Stimulated activated CD4-positive, alpha-beta T cell treated with anti-CD3 and anti-CD28 coated beads, Interleukin-15, amount 100 ng/mL, for 24 hours (primary cell): ENCODE measurements at regions not wholly inside any gene's neighbourhood (a gene's known extent, or its start where the extent isn't known, plus 50 kb on each side); places are given as distances from the start of the nearest gene placed in this dataset.
"Not testable (repeated sequence)": the region's sequence is repeated elsewhere in the genome, so short reads cannot be mapped to it uniquely, and the experiment has no call there.

Experiments used
- DNase-seq: peaks from one replicate; pipeline ENCODE4 v3.0.0-alpha.2; 2020

DNA sequence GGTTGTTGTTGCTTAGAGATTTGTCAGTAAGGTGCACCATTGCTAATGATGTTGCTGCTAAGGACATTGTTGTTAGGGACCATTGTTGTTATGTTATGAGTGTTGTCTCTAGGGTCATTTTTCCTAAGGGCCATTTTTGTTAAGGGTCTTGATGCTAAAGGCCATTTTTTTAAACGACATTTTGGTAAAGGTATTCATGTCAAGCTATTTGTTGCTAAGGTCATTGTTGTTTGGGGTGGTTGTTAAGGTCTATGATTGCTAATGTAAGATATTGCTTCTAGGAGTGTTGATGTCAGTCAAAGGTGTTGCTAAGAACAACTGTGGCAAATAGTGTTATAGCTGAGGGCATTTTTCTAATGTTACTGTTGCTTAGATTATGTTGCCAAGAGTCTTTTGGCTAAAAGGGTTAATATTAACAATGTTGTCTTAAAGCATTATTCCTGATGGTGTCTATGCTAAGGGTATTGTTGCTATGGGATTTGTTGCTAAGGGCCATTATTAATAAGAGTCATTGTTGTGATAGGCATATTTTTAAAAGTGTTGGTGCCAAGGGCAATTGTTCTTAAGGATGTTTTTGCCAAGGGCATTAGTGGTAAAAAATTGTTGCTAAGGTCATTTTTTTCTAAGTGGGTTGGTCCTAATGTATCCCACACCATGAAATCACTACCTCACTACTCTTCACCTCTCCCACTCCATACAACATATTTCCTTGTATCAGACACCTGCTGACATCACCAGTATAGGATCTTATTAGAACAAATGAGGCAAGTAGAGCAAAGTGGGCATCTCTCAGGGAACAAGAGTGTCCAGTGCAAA is 56.2 kb downstream of the SPATA31A6 start:
- not testable (repeated sequence) for DNase-seq

DNA sequence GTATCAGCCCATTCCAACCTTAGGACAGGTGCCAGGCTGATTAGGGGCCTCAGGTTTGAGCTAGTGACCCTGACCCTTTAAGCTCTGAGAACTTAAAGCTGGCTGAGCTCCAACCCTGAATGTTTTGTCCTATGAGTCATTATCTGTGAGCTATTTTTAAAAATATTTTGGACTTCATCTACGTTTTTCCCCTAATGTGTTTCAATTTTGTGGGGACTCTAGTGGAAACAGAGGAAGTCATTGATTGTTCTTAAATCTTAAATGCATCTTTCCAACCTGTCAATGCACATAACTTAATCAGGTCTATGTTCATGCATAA is 56.8 kb downstream of the SPATA31A6 start:
- not testable (repeated sequence) for DNase-seq

DNA sequence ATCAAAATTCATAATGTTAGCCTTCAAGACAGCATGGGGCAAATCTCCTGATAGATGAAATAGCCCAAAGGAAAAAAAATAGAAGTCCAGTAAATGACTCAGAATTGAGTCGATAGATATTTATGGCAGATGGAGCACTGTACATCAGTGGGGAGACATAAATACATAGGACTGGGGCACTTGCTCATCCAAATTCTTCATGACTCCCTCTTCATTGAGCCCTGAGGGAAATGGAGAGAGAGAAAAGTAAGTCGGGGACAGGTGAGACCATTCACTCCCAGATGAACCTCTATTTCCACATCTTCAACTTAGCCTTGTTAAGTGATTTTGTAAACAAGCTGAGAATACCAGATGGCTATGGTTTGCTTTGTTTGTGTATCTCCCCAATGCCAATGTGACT is 59.8 kb downstream of the SPATA31A6 start:
- not testable (repeated sequence) for DNase-seq

DNA sequence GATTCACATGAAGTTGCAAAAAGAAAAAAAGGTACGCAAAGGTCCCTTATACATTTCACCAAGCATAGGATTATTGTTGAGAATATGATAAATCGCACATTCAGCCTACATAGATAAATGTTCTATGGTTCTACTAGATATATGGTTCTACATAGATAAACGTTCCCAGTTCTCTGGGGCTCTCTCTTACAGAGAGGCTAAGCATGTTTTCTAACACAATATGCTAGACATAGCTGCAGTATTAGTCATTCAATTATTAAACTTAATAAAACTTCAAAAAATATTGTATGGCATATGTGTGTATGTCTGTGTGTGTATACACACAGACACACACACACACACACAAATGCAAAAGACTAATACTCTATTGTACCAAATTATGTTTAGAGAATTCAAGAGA is 60.4 kb downstream of the SPATA31A6 start:
- DNase-seq: not testable (repeated sequence)

DNA sequence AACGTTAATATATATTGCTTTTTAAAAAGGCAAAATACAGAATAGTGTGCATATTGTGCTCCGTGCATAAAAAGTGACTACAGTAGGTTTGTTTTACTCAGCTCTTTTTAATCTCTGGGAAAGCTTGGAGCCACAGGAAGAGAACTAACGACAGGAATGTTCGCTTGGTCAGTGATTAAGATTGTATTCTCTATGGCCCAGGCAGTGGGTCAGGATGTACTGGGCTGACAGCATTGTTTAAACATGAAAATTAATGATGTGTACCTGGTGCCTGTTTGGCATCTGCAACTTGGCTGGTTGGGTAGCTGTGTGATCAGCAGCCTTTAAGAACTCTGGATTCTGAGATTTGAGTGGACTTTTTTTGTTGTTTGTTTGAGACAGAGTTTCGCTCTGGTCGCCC is 85.3 kb downstream of the SPATA31A6 start:
- not testable (repeated sequence) for DNase-seq

DNA sequence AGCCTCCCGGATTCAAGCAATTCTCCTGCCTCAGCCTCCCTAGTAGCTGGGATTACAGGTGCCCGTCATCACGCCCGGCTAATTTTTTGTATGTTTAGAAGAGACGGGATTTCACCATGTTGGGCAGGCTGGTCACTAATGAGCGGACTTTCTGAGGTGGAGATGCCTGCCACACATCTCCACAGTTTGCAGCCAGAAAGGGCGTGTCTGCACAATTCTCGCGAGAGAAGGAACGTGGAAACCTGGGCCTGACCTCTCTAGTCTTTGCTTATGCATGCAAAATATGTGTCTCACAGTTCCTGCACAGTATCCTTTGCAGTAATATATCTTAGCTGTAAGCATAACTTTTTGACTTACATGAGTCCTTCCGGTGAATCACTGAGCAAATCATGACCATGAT is 85.7 kb downstream of the SPATA31A6 start:
- not testable (repeated sequence) for DNase-seq

DNA sequence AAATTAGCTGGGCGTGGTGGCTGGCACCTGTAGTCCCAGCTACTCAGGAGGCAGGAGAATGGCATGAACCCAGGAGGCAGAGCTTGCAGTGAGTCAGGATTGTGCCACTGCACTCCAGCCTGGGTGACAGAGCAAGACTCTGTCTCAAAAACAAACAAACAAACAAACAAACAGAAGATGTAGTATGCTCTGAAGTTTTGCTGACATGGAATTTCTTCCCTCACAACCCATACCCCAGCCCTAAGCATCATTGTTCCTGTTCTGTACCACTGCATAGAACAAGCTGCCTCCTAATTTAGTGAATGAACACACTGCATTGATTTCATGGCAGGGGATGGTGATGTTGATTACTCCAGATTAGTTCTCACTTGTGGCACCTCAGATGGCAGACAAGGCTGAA is 89.7 kb downstream of the SPATA31A6 start:
- DNase-seq: not testable (repeated sequence)

DNA sequence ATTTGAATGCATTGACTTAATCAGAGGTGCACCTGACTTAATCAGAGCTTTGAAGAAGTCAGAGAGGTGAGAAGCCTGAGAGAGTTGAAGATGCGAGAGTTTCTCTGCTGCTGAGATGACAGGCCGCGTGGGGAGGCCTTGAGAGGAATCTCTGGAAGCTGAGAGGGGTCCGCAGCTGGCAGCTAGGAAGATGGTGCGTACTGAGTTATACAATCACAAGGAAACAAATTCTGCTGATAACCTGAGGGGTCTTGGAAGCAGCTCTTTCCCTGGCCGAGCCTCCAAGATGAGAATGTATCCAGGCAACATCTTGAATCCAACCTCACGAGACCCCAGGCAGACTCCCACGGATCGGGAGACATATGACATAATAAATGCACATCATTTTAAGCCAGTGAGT is 91.7 kb downstream of the SPATA31A6 start:
- DNase-seq: no peak

DNA sequence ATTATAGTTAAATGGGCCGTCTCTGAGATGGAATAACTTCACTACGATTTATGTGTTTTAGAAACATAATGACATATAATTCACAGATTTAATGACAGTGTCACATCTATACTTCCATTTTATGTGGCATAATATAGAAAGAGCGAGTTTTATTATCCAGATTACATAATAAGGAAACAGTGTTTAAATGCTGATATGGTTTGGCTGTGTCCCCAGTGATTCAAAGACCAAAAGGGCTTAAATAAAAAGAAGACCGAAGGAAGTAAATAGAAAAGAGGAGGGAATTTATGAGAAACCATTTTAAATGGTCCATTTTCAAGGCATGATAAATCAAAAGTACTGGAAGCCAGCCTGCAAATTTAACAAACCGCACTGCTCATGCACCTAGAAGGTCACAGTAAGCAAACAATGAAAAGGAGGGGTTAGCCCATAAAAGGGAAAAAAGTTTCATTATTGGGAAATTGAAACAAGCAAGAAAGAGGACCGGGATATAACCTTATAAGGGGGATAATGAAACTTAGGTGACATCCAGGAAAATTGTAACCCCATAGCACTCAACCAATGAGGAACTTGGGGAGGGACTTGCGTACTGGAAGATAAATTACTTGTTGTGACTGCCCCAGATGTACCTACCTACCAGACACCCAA is 99.2 kb downstream of the SPATA31A6 start:
- not testable (repeated sequence) for DNase-seq

DNA sequence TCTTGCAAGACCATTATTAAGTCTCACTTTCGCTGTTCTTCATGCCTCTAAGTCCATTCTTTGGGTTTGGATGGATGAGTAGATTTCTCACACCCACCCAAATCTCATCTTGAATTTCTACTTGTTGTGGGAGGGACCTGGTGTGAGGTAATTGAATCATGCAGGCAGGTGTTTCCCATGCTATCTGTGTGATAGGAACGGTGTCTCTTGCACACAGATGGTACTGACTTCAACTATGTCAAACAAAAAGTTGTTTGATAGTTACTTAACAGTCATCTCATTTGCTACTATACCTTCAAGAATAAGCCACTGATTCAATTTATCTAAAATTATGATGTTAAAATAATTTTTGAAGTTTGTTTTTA is 99.7 kb downstream of the SPATA31A6 start:
- DNase-seq: not testable (repeated sequence)

DNA sequence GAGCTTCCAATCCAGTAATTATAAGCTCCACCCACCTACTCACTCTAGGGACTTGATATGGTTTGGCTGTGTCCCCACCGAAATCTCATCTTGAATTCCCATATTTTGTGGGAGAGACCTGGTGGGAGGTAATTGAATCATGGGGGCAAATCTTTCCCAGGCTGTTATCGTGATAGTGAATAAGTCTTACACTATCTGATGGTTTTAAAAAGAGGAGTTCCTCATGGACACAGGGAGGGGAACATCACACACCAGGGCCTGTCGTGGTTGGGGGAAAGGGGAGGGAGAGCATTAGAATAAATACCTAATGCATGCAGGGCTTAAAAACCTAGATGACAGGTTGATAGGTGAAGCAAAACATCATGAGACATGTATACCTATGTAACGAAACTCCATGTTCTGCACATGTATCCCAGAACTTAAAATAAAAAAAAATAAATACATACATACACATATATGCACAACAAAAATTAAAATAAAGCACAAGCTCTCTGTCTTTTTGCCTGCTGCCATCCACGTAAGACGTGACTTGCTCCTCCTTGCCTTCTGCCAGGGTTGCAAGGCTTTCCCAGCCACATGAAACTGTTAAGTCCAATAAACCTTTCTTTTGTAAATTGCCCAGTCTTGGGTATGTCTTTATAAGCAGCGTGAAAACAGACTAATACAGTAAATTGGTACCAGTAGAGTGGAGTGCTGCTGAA is 102.8 kb downstream of the SPATA31A6 start:
- DNase-seq: not testable (repeated sequence)

DNA sequence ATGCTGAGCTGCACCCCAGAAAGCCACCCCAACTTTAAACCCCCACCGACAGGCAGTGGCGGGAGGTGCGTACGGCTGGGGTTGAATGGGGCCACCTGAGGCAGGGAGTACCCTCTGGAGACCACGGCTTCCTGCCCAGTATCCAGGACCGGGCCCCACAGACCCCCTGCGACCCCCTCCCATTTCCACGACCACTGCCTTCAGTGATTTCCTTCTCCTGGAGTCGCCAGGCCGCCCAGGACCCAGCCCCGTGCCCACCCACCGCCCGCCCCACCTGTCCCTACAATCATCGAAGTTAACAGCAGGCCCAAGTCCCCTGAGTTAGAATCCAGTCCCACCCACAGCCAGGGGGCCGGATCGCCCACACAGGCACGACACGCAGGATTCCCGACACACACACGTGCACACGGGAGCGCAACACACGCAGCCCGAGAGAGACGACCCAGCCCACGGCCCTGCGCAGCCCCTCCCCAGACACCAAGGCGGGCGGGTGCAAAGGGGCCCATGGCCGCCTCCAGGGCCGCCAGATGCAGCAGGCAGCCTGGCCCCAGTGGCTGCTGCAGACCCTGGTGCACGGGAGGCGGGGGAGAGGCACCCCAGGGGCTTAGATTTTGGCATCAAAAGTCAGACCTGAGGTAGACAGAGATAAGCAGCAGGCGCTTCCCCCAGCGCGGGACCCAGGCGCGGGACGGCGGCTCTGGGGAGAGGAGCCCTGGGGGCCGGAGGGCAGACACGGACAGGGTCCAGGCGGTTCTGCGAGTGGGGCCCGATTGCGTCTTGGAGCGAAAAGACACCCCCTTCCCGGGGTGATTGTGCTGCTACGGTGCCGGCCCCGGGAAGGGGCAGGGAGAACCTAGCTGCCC is 104.8 kb downstream of the SPATA31A6 start:
- DNase-seq: not testable (repeated sequence)

DNA sequence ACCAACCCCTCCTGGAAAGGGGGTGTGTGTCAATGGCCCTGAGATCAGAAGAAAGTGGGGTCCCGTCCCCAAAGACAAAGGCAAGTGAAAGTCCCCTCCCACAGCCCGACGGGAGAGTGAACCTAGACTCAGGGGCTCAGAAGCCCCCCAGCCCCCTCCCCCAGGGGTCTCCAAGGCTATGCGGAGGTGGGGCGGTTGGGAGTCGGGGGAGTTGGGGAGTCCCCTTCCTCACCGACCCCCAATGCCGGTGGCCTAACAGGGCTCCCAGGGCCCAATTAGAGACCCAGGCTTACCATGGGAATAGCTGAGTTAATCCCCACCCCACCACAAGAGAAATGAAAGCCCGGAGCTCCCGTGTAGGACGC is 105.4 kb downstream of the SPATA31A6 start:
- not testable (repeated sequence) for DNase-seq

DNA sequence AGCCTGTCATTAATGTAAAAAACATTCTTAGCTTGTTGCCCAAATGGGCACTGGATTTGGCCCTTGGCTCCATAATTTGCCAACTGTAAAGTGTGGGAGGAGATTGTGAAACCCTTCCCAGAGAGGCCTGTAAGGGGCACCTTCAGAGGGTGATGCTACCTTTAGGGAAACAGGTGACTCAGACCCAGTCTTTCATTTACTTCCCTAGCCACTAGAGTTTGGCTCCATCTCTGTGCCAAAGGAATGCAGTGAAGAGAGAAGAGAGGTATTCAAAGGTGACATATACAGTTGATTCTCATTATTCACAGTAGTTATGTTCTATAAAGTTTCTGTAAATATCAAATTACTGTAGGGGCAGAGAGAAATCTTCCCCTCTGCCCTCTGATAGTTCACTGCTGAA is 116.7 kb downstream of the SPATA31A6 start:
- not testable (repeated sequence) for DNase-seq

DNA sequence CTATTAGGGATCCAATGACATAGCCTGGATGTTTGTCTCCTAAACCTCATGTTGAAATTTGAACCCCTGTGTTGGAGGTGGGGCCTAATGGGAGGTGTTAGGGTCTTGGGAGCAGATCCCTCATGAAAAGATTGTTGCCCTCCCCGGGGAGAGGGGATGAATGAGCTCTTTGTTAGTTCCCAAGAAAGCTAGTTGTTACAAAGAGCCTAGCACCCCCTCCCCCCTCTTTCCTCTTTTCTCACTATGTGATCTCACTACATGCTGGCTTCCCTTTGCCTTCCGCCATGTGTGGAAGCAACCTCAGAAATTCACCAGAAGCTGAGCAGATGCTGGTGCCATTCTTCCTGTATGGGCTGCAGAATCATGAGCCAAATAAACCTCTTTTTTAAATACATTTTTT is 123.2 kb downstream of the SPATA31A6 start:
- DNase-seq: not testable (repeated sequence)

DNA sequence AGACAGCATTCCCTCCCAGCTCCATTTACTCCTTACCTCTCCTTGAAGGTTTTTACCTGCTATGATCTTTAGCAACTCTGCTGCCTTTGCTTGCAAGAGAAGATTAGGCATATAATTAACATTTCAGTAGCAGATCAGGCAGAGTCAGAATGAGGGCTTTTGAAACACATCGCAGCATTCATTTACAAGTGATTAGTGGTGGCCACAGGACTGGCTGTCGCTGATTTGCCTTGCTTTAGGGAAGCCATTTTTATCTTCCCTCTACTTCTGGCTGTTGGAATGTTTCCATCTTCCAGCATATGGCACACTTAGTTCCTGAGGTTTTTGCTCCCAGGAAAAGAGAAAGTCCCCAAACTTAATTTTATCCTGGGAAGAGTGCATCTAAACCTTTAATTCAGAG is 124.0 kb downstream of the SPATA31A6 start:
- DNase-seq: not testable (repeated sequence)

DNA sequence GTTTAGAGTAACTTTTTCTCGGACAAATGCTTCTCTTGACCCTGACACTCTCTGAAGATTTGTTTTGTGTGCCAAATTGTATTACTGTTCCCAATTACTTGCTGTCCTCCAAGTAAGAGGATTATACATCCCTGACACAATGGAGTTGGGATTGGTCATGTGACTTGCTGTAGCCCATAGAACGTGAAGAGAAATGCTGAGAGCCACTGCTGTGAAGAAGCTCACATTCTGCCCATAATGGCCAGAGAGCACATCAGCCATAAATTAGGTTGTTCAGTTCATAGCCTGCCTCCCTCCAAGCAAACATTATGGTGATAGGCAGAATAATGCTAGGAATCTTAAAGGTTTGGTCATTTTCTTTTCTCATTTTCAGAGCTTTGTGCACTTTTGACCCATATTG is 127.5 kb downstream of the SPATA31A6 start:
- not testable (repeated sequence) for DNase-seq

DNA sequence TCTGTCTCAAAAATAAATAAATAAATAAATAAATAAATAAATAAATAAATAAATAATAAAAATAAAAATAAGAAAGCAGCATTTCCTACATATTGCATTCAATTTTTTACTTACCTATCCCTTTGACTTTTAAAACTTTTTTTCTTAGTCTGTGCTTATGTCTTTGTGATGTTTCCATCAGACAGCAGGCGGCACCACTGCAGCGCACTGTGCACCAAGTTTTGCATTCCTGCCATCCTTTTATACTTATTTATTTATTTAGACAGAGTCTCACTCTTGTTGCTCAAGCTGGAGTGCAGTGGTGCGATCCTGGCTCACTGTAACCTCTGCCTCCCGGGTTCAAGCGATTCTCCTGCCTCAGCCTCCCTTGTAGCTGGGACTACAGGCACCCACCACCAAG is 132.6 kb downstream of the SPATA31A6 start:
- DNase-seq: not testable (repeated sequence)

DNA sequence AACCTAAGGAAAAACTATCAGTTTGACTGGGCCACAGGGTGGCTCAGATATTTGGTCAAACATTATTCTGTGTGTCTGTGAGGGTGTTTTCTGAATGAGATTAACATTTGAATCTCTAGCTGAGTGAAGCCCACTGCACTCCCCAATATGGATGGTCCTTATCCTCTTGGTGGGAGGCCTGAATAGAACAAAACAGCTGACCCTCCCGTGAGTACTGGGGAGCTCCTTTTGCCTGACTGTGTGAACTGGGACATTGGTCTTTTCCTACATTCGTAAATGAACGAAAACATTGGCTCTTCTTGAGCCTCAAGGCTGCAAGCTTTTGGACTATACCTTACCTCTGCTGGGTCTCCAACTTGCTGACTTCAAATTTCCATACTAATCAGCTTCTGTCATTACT is 134.2 kb downstream of the SPATA31A6 start:
- not testable (repeated sequence) for DNase-seq

DNA sequence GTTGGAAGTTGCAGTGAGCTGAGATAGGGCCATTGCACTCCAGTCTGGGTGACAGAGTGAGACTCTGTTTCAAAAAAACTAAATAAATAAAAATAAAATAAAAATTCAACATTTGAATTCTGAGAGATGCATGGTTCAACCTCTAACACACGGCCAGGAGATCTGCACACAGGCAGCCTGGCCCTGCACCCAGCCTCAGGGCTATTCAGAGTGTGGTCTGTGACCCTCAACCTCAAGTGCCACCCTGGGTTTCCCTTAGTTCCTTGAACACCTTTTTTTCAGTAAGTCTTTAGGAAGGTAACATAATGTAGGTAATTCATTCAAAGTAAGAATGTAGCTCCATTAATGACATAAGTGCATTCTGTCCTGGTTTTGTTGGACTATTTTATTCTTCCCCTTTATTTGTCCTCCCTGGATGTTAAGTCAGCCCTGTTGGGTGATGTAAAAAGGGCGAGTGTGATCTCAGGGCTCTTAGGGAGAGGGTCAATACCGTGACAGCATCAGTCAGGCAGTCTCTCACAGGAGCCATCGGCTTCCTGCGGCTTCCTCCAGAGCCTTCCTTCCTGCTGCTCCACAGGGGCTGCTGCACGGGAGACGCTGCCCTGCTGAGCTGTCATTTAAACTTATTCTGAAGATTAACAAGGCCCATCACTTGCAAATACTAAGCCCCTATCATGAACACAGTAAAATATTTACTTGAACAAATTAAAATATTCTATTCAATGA is 139.8 kb downstream of the SPATA31A6 start:
- not testable (repeated sequence) for DNase-seq

DNA sequence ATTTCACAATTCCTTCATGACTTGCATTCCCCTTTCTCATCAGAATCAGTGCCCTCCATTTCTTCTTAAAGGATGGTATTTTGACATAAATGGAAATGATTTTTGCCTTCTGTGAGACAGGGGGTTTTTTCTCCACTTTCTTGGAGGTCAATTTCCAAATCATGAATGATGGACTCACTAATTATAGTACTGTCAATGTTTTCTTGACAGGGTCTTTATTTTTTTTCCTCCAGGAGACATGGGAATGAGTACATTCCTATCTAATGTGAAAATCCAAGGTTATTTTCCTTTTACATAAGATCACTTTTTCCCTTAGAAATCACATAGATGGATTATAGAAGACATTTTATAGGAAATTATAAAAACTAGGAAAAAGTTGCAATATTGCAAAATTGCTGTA is 141.7 kb downstream of the SPATA31A6 start:
- DNase-seq: not testable (repeated sequence)

DNA sequence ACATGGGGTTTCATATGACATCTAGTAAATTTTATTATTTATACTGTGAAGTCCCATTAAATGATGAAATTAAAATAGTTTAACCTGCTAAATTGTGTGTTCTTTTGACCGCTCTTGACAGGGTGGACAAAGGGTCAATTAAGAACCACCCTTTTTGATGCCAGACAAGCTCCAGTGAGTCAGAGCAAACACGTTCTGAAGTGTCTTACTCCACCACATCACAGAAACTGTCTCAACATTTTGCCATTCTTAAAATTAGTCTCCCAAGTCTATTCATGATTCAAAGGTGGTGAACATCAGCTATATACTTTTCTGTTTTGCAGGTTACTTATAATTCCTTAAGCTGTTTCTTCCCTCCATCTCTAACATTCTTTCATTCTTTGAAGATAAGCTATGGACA is 142.1 kb downstream of the SPATA31A6 start:
- DNase-seq: not testable (repeated sequence)
